ENCODE measurements at regions not wholly inside any gene's neighbourhood (a gene's known extent, or its start where the extent isn't known, plus 50 kb on each side); places are given as distances from the start of the nearest gene placed in this dataset.
"Not testable (repeated sequence)": the region's sequence is repeated elsewhere in the genome, so short reads cannot be mapped to it uniquely, and the experiment has no call there.

DNA sequence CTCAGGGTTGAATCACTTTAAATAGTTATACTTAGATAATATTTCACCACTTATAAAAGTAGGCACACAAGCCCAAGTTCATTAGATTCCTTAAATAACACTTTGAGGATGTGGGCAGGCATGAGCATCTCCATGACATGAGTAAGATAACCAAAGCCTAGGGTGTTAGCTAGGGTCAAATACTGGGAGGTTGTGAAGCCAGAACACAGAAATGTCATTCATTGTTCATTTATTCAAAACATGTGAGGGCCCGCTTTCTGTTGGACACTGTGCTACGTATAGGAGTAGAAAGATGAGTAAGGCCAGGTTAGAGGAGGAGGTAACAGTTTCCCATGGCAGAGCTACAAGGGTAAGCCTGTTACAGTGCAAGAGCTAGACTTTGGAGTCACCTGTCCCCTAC is 93.5 kb upstream of the NEDD4L start:
- ChIA-PET POLR2A (no interaction called here), CTCF (interaction anchor here (0.6 kb wide), 2 partner anchors 8 to 217 kb away, joined by 3 read pairs; no protein-coding TSS in a partner anchor)
- H3K9me3 ChIP-seq (replicated peaks; ENCODE audit: control insufficient read depth, insufficient read depth, low read length): no peaks in the 10 kb centered on the region
- FAIRE-seq (no peak), DNase-seq (ENCODE audit: low read depth, low spot score) (no peak)
- dilution Hi-C loops (cut with MboI; ENCODE audit: extremely low pct_ligation_motif_present, low sequenced_read_pairs) (no loop called here), intact Hi-C loops (cut with micrococcal nuclease) (loop anchor here (10.0 kb wide), 1 partner anchor 374 kb away; no protein-coding TSS in a partner anchor)
- no peak overlapping the region for H3K4me3 ChIP-seq (replicated peaks in 1 of 3; ENCODE audit: insufficient read depth in 1 of 3, low read depth in 1 of 3, low read length in 3 of 3)
- BruUV-seq (replicated peaks): no TSS peak
- TF ChIP-seq, protein P1, sequence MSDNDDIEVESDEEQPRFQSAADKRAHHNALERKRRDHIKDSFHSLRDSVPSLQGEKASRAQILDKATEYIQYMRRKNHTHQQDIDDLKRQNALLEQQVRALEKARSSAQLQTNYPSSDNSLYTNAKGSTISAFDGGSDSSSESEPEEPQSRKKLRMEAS (IDR thresholded peaks at IDR 0.05; ENCODE audit: insufficient read depth, insufficient read length): no peak
- TF ChIP-seq POLR2AphosphoS5 (IDR thresholded peaks at IDR 0.05; ENCODE audit: insufficient read depth, low read depth, low read length): no peak
- TF ChIP-seq, protein P2, sequence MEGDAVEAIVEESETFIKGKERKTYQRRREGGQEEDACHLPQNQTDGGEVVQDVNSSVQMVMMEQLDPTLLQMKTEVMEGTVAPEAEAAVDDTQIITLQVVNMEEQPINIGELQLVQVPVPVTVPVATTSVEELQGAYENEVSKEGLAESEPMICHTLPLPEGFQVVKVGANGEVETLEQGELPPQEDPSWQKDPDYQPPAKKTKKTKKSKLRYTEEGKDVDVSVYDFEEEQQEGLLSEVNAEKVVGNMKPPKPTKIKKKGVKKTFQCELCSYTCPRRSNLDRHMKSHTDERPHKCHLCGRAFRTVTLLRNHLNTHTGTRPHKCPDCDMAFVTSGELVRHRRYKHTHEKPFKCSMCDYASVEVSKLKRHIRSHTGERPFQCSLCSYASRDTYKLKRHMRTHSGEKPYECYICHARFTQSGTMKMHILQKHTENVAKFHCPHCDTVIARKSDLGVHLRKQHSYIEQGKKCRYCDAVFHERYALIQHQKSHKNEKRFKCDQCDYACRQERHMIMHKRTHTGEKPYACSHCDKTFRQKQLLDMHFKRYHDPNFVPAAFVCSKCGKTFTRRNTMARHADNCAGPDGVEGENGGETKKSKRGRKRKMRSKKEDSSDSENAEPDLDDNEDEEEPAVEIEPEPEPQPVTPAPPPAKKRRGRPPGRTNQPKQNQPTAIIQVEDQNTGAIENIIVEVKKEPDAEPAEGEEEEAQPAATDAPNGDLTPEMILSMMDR (IDR thresholded peaks at IDR 0.05; ENCODE audit: extremely low read depth in 1 of 2, insufficient read depth in 1 of 2, low read depth in 1 of 2, low read length in 2 of 2): no peak
- TF ChIP-seq MYC (IDR thresholded peaks at IDR 0.05; ENCODE audit: low read depth, low read length): no peak
- no peak for TF ChIP-seq JUN (IDR thresholded peaks at IDR 0.05; ENCODE audit: borderline replicate concordance, insufficient read depth, insufficient read length, low read depth)
- TF ChIP-seq FOS (IDR thresholded peaks at IDR 0.05; ENCODE audit: borderline replicate concordance, insufficient read depth, low read length): no peak
- TF ChIP-seq EZH2 (IDR thresholded peaks at IDR 0.05; ENCODE audit: borderline replicate concordance, low read depth, low read length, severe bottlenecking): no peak
- no peaks in the 10 kb centered on the region for H3K4me1 ChIP-seq (ENCODE audit: control insufficient read depth, extremely low read depth, insufficient read depth, low read length)
- H3K27me3 ChIP-seq (ENCODE audit: control insufficient read depth in 2 of 2, insufficient read depth in 2 of 2, low read length in 2 of 2): peaks cover 2 to 13% of the 10 kb centered on the region in 2 experiments
- H3K79me2 ChIP-seq (ENCODE audit: control insufficient read depth, insufficient read depth, low read length): no peaks in the 10 kb centered on the region
- no peak overlapping the region for H2AFZ ChIP-seq (ENCODE audit: low read depth, low read length)
- H3K27ac ChIP-seq (ENCODE audit: insufficient read depth, low read depth, low read length): no peak overlapping the region
- no peaks in the 10 kb centered on the region for H3K9me1 ChIP-seq (replicated peaks; ENCODE audit: control insufficient read depth, extremely low read depth, insufficient read depth, low read length)
- H4K20me1 ChIP-seq (replicated peaks; ENCODE audit: control insufficient read depth, extremely low read depth, insufficient read depth, low read length): no peaks in the 10 kb centered on the region
- no peak overlapping the region for H3K4me2 ChIP-seq (ENCODE audit: insufficient read depth, low read length)
- H3K9ac ChIP-seq (replicated peaks; ENCODE audit: extremely low read depth, insufficient read depth, low read length): no peak overlapping the region
- H3K36me3 ChIP-seq (ENCODE audit: control insufficient read depth in 2 of 2, extremely low read depth in 1 of 2, insufficient read depth in 2 of 2, low read length in 2 of 2): no peaks in the 10 kb centered on the region

DNA sequence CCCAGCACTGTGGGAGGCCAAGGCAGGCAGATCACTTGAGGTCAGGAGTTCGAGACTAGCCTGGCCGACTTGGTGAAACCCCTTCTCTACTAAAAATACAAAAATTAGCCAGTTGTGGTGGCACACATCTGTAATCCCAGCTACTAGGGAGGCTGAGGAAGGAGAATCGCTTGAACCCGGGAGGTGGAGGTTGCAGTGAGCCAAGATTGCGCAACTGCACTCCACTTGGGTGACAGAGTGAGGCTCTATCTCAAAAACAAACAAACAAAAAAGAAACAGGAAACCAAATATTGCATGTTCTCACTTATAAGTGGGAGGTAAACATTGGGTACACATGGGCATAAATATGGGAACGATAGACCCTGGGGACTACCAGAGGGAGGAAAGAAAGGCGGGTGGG is 94.7 kb upstream of the NEDD4L start:
- H3K27ac ChIP-seq (ENCODE audit: insufficient read depth, low read depth, low read length); H3K9me1 ChIP-seq (replicated peaks; ENCODE audit: control insufficient read depth, extremely low read depth, insufficient read depth, low read length); H3K4me1 ChIP-seq (ENCODE audit: control insufficient read depth, extremely low read depth, insufficient read depth, low read length); H3K4me3 ChIP-seq (replicated peaks in 1 of 3; ENCODE audit: insufficient read depth in 1 of 3, low read depth in 1 of 3, low read length in 3 of 3); FAIRE-seq; H2AFZ ChIP-seq (ENCODE audit: low read depth, low read length); H3K36me3 ChIP-seq (ENCODE audit: control insufficient read depth in 2 of 2, extremely low read depth in 1 of 2, insufficient read depth in 2 of 2, low read length in 2 of 2); H3K4me2 ChIP-seq (ENCODE audit: insufficient read depth, low read length); BruUV-seq (replicated peaks); dilution Hi-C loops (cut with MboI; ENCODE audit: extremely low pct_ligation_motif_present, low sequenced_read_pairs); DNase-seq (ENCODE audit: low read depth, low spot score); H4K20me1 ChIP-seq (replicated peaks; ENCODE audit: control insufficient read depth, extremely low read depth, insufficient read depth, low read length); POLR2A ChIA-PET; H3K9me3 ChIP-seq (replicated peaks; ENCODE audit: control insufficient read depth, insufficient read depth, low read length); CTCF ChIA-PET; H3K79me2 ChIP-seq (ENCODE audit: control insufficient read depth, insufficient read depth, low read length); H3K9ac ChIP-seq (replicated peaks; ENCODE audit: extremely low read depth, insufficient read depth, low read length): not testable (repeated sequence)
- intact Hi-C loops (cut with micrococcal nuclease): loop anchor here (5.0 kb wide), 1 partner anchor 67 kb away; no protein-coding TSS in a partner anchor
- peaks cover 1 to 11% of the 10 kb centered on the region in 2 experiments for H3K27me3 ChIP-seq (ENCODE audit: control insufficient read depth in 2 of 2, insufficient read depth in 2 of 2, low read length in 2 of 2)

Data from endothelial cell of umbilical vein (primary cell).